ENCODE measurements at regions not wholly inside any gene's neighbourhood (a gene's known extent, or its start where the extent isn't known, plus 50 kb on each side); places are given as distances from the start of the nearest gene placed in this dataset.

DNA sequence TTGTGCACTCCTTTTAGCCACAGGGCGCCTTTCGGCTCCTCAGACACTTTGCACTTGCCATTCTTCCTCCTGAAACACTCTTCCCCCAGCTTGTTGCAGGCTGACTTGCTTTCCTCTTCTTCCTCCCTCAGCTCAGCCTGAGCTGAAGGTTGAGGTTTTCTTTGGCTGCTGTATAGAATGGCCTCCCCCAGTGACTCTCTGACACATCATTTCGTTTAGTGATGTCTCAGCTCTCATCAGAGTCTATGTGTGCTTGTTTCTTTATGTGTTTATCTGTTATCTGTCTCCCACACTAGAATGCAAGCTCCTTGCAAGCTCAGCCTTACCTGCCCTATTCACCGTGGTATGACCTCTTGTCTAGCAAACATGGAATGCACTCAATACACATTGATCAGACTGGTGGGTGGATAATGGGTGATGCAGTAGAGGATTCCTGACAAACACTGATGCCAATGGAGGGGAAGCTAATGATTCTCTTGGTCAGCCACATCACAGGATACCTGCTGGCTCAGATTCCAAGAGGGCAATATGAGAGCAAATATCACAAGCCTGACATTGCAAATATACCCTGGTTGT is 112.9 kb upstream of the STC2 start:
- Histone ChIP-seq H3K4me1 (ENCODE audit: insufficient read depth, low read length) (no peaks in the 10 kb centered on the region), H3K27me3 (ENCODE audit: insufficient read depth, low read length, poor library complexity) (peaks cover 5% of the 10 kb centered on the region), H3K9ac (ENCODE audit: low read depth, low read length) (no peak overlapping the region), H3K79me2 (ENCODE audit: insufficient read depth, low read length) (no peaks in the 10 kb centered on the region), H3K36me3 (ENCODE audit: insufficient read depth, low read length) (no peaks in the 10 kb centered on the region), H3K9me3 (ENCODE audit: insufficient read depth, low read length, severe bottlenecking) (no peaks in the 10 kb centered on the region), H4K20me1 (ENCODE audit: insufficient read depth, low read length) (no peaks in the 10 kb centered on the region), H2AFZ (ENCODE audit: low read depth, low read length) (no peak overlapping the region), H3K27ac (ENCODE audit: low read length) (no peak overlapping the region), H3K4me2 (ENCODE audit: insufficient read depth, low read length) (no peak overlapping the region), H3K4me3 (ENCODE audit: low read depth in 1 of 2, low read length in 2 of 2) (no peak overlapping the region)
- TF ChIP-seq, protein P1, sequence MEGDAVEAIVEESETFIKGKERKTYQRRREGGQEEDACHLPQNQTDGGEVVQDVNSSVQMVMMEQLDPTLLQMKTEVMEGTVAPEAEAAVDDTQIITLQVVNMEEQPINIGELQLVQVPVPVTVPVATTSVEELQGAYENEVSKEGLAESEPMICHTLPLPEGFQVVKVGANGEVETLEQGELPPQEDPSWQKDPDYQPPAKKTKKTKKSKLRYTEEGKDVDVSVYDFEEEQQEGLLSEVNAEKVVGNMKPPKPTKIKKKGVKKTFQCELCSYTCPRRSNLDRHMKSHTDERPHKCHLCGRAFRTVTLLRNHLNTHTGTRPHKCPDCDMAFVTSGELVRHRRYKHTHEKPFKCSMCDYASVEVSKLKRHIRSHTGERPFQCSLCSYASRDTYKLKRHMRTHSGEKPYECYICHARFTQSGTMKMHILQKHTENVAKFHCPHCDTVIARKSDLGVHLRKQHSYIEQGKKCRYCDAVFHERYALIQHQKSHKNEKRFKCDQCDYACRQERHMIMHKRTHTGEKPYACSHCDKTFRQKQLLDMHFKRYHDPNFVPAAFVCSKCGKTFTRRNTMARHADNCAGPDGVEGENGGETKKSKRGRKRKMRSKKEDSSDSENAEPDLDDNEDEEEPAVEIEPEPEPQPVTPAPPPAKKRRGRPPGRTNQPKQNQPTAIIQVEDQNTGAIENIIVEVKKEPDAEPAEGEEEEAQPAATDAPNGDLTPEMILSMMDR (IDR thresholded peaks at IDR 0.05; ENCODE audit: borderline replicate concordance, extremely low read depth, low read length, poor library complexity, severe bottlenecking), result no peak
- TF ChIP-seq EZH2 (IDR thresholded peaks at IDR 0.05; ENCODE audit: borderline replicate concordance, low read depth, low read length, severe bottlenecking), result no peak
- ATAC-seq (ENCODE audit: insufficient read depth, low read depth), result no peak
- DNase-seq, result no peak

- DNase-seq, result no peak
Observed at GRCh38 chr5:173438951-173439350, 110.7 kb upstream of the STC2 start.

DNA sequence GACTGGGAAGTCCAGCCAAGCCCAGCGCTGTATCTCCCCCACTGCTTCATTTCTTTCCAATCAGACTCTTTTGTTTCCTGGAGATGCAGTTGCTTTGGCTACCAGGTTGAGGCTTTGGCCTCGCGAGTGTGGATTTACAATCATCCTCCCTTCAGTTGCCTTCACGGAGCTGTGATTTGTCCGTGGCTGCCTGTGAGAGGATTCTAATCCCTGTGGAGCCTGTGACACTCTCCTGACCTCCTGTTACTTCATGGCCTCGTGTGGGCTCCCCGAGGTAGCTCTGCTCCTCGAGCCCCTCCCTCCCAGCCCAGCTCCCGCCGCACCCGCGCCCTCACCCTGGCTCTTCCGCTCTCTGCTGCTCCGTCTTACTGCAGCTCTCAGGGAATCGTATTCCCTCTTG is 107.2 kb upstream of the STC2 start:
- no peak for DNase-seq
- no peak overlapping the region for H3K4me2 ChIP-seq (ENCODE audit: insufficient read depth, low read length)
- no peak overlapping the region for H3K27ac ChIP-seq (ENCODE audit: low read length)
- H4K20me1 ChIP-seq (ENCODE audit: insufficient read depth, low read length), result no peaks in the 10 kb centered on the region
- no peak for ATAC-seq (ENCODE audit: insufficient read depth, low read depth)
- H3K9ac ChIP-seq (ENCODE audit: low read depth, low read length), result no peak overlapping the region
- H2AFZ ChIP-seq (ENCODE audit: low read depth, low read length), result no peak overlapping the region
- no peaks in the 10 kb centered on the region for H3K36me3 ChIP-seq (ENCODE audit: insufficient read depth, low read length)
- no peaks in the 10 kb centered on the region for H3K27me3 ChIP-seq (ENCODE audit: insufficient read depth, low read length, poor library complexity)
- no peak overlapping the region for H3K4me3 ChIP-seq (ENCODE audit: low read depth in 1 of 2, low read length in 2 of 2)
- no peaks in the 10 kb centered on the region for H3K9me3 ChIP-seq (ENCODE audit: insufficient read depth, low read length, severe bottlenecking)
- H3K79me2 ChIP-seq (ENCODE audit: insufficient read depth, low read length), result no peaks in the 10 kb centered on the region
- no peaks in the 10 kb centered on the region for H3K4me1 ChIP-seq (ENCODE audit: insufficient read depth, low read length)
- TF ChIP-seq EZH2 (IDR thresholded peaks at IDR 0.05; ENCODE audit: borderline replicate concordance, low read depth, low read length, severe bottlenecking), result no peak
- TF ChIP-seq, protein P1 (IDR thresholded peaks at IDR 0.05; ENCODE audit: borderline replicate concordance, extremely low read depth, low read length, poor library complexity, severe bottlenecking), result no peak

More at GRCh38 chr5:173438951-173439350, 110.7 kb upstream of the STC2 start:
- Histone ChIP-seq H3K4me3 (ENCODE audit: low read depth in 1 of 2, low read length in 2 of 2) (no peak overlapping the region), H3K9ac (ENCODE audit: low read depth, low read length) (no peak overlapping the region), H3K36me3 (ENCODE audit: insufficient read depth, low read length) (no peaks in the 10 kb centered on the region), H3K79me2 (ENCODE audit: insufficient read depth, low read length) (no peaks in the 10 kb centered on the region), H3K4me1 (ENCODE audit: insufficient read depth, low read length) (no peaks in the 10 kb centered on the region), H3K27me3 (ENCODE audit: insufficient read depth, low read length, poor library complexity) (no peaks in the 10 kb centered on the region), H2AFZ (ENCODE audit: low read depth, low read length) (no peak overlapping the region), H3K9me3 (ENCODE audit: insufficient read depth, low read length, severe bottlenecking) (no peaks in the 10 kb centered on the region), H4K20me1 (ENCODE audit: insufficient read depth, low read length) (no peaks in the 10 kb centered on the region), H3K4me2 (ENCODE audit: insufficient read depth, low read length) (no peak overlapping the region), H3K27ac (ENCODE audit: low read length) (no peak overlapping the region)
- no peak for ATAC-seq (ENCODE audit: insufficient read depth, low read depth)
- no peak for TF ChIP-seq EZH2 (IDR thresholded peaks at IDR 0.05; ENCODE audit: borderline replicate concordance, low read depth, low read length, severe bottlenecking)
- TF ChIP-seq, protein P1 (IDR thresholded peaks at IDR 0.05; ENCODE audit: borderline replicate concordance, extremely low read depth, low read length, poor library complexity, severe bottlenecking), result no peak
